ENCODE measurements at regions not wholly inside any gene's neighbourhood (a gene's known extent, or its start where the extent isn't known, plus 50 kb on each side); places are given as distances from the start of the nearest gene placed in this dataset.

- TF ChIP-seq CTCF (IDR thresholded peaks at IDR 0.05) = no peak
- no peak overlapping the region for H3K27ac Mint-ChIP-seq
- H3K4me1 Mint-ChIP-seq = no peaks in the 10 kb centered on the region
- intact Hi-C loops (cut with micrococcal nuclease) = no loop called here
- POLR2A ChIA-PET = interaction anchor here (0.7 kb wide), 1 partner anchor 263 kb away, joined by 3 read pairs; no protein-coding TSS in a partner anchor
- H3K4me3 Mint-ChIP-seq = no peak overlapping the region
- no peak for DNase-seq
- CTCF ChIA-PET = no interaction called here
- no peaks in the 10 kb centered on the region for H3K36me3 Mint-ChIP-seq (ENCODE audit: low read depth)
- ATAC-seq (ENCODE audit: low read depth) = no peak
- H3K9me3 Mint-ChIP-seq = no peaks in the 10 kb centered on the region
- H3K27me3 Mint-ChIP-seq = peaks cover 3% of the 10 kb centered on the region
These were observed 140.2 kb upstream of the RPS6KA2 start for GRCh38 chr6:166767230-166767629.

GRCh38 chr6:166766769-166767168 is 139.7 kb upstream of the RPS6KA2 start:
- intact Hi-C loops (cut with micrococcal nuclease) = no loop called here
- H3K36me3 Mint-ChIP-seq (ENCODE audit: low read depth) = no peaks in the 10 kb centered on the region
- no peaks in the 10 kb centered on the region for H3K4me1 Mint-ChIP-seq
- H3K27ac Mint-ChIP-seq = no peak overlapping the region
- no peaks in the 10 kb centered on the region for H3K9me3 Mint-ChIP-seq
- ATAC-seq (ENCODE audit: low read depth) (no peak), DNase-seq (no peak)
- no peaks in the 10 kb centered on the region for H3K27me3 Mint-ChIP-seq
- POLR2A ChIA-PET = no interaction called here
- TF ChIP-seq CTCF (IDR thresholded peaks at IDR 0.05) = no peak
- no peak overlapping the region for H3K4me3 Mint-ChIP-seq
- CTCF ChIA-PET = no interaction called here

GRCh38 chr6:166765234-166765541 is 138.1 kb upstream of the RPS6KA2 start:
- POLR2A ChIA-PET = no interaction called here
- intact Hi-C loops (cut with micrococcal nuclease) = no loop called here
- H3K27me3 Mint-ChIP-seq = no peaks in the 10 kb centered on the region

GRCh38 chr6:166764473-166765233 is 137.6 kb upstream of the RPS6KA2 start:
- POLR2A ChIA-PET = no interaction called here
- no peak for ATAC-seq (ENCODE audit: low read depth)

More at GRCh38 chr6:166765234-166765541, 138.1 kb upstream of the RPS6KA2 start:
- CTCF ChIA-PET = no interaction called here
- no peaks in the 10 kb centered on the region for H3K9me3 Mint-ChIP-seq
- no peak for TF ChIP-seq CTCF (IDR thresholded peaks at IDR 0.05)
- no peak overlapping the region for H3K27ac Mint-ChIP-seq
- ATAC-seq (ENCODE audit: low read depth) = no peak
- H3K36me3 Mint-ChIP-seq (ENCODE audit: low read depth) = no peaks in the 10 kb centered on the region
- H3K4me1 Mint-ChIP-seq = no peaks in the 10 kb centered on the region
- H3K4me3 Mint-ChIP-seq = no peak overlapping the region
- no peak for DNase-seq

More at GRCh38 chr6:166764473-166765233, 137.6 kb upstream of the RPS6KA2 start:
- H3K36me3 Mint-ChIP-seq (ENCODE audit: low read depth) = no peaks in the 10 kb centered on the region
- DNase-seq = no peak
- H3K27ac Mint-ChIP-seq = no peak overlapping the region
- no peaks in the 10 kb centered on the region for H3K9me3 Mint-ChIP-seq
- intact Hi-C loops (cut with micrococcal nuclease) = no loop called here
- H3K4me3 Mint-ChIP-seq = no peak overlapping the region
- no peaks in the 10 kb centered on the region for H3K4me1 Mint-ChIP-seq
- H3K27me3 Mint-ChIP-seq = no peaks in the 10 kb centered on the region
- CTCF ChIA-PET = no interaction called here
- TF ChIP-seq CTCF (IDR thresholded peaks at IDR 0.05) = no peak

Measured in activated B cell treated with CpG ODN at 0.5 μM for 24 hours (primary cell).